ENCODE measurements at regions not wholly inside any gene's neighbourhood (a gene's known extent, or its start where the extent isn't known, plus 50 kb on each side); places are given as distances from the start of the nearest gene placed in this dataset.

DNA sequence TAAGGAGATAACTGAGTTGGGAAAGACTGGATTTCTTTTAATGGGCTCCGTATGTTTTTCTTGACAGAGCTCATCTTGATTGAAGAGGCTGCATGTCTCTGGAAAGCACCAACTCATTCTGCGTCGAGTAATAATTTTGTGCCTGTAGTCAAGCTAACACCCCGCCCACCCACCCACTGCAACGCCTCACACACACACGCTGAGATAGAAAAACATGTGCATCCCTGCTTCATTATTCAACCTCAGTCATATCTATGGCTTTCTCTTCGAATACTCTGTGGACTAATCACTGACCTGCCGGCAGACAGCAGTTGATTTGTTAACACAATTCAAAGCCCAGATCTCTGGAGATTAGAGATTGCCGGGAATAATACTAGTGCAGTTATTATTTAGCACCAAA lies 220.2 kb upstream of the TOM1L1 start:
- TF ChIP-seq POLR2AphosphoS5 (IDR thresholded peaks at IDR 0.05) (no peak), CTCF (IDR thresholded peaks at IDR 0.05; ENCODE audit: poor library complexity, severe bottlenecking) (no peak), EZH2 (IDR thresholded peaks at IDR 0.05; ENCODE audit: borderline replicate concordance, insufficient read depth, low read length, poor library complexity, severe bottlenecking) (no peak), TAF1 (IDR thresholded peaks at IDR 0.05; ENCODE audit: low read depth) (no peak), REST (IDR thresholded peaks at IDR 0.05; ENCODE audit: borderline replicate concordance) (no peak)
